PFSK-1 (cell line): ENCODE measurements at regions not wholly inside any gene's neighbourhood (a gene's known extent, or its start where the extent isn't known, plus 50 kb on each side); places are given as distances from the start of the nearest gene placed in this dataset.

ENCODE experiments used
- FOXP2 ChIP-seq: optimal IDR thresholded peaks from 2 replicates; pipeline ENCODE3; 2011; ENCODE audit warnings: borderline replicate concordance, control low read depth, inconsistent platforms; ENCODE audit not compliant: insufficient read depth; ENCODE audit errors: extremely low read length, extremely low read depth
- POLR2AphosphoS5 ChIP-seq: IDR thresholded peaks from 2 replicates; pipeline ENCODE4 v1.6.1; 2012; ENCODE audit warnings: low read depth, mild to moderate bottlenecking, control low read depth, low read length, moderate library complexity
- SIN3A ChIP-seq: IDR thresholded peaks from 2 replicates; pipeline ENCODE4 v1.6.1; 2012; ENCODE audit warnings: mild to moderate bottlenecking, low read length, moderate library complexity, borderline replicate concordance; ENCODE audit not compliant: insufficient read depth
- TAF1 ChIP-seq: IDR thresholded peaks from 2 replicates; pipeline ENCODE4 v1.6.1; 2012; ENCODE audit warnings: low read length, control low read depth, borderline replicate concordance; ENCODE audit not compliant: insufficient read depth
- TF ChIP-seq, protein P1 (sequence below), 2 experiments: IDR thresholded peaks; 2 replicates each; pipeline versions ENCODE4 v1.6.1 to v1.8.0; 2011 to 2012; ENCODE audit warnings: low read depth in 2 of 2, low read length in 2 of 2, control low read depth in 1 of 2, inconsistent platforms in 1 of 2, mild to moderate bottlenecking in 1 of 2, moderate library complexity in 1 of 2; ENCODE audit not compliant: insufficient read depth in 1 of 2

DNA sequence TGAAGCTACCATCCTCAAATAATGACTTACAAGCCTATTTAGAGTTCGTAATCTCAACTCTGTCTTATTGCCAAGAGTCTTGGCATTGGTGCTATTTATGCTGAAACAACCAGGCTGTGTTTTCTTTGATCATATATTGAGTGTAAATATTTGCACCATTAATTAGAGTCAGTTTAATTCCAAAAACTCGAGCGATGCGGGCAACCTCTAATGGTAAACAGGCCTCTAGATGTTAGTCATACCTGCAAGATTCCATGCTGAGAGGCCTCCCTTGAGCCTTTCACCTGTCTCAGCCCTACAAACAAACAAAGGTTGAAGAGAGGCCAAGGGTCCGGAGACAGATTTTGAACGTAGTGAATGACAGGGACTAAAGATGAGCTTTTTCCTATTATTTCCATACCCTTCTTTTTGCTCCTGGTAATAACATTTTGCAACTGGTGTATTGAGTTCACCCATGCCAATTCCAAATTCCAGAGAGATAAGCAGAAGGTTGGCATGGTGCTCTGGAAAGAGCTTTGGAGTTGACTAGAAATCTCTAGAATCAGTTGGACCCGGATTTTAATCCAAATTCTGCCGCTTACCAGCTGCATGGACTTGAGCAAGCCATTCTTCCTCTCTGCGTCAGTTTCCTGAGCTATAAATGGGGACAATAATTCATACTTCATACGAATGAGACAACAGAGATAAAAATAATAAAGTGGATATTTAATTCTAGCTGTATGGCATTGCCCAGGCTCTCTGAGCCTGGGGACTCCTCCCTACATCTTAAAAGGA, 99.1 kb upstream of the ANO1 start:
- TF ChIP-seq POLR2AphosphoS5 (no peak), TAF1 (no peak), SIN3A (no peak), FOXP2 (no peak)
- TF ChIP-seq, protein P1, sequence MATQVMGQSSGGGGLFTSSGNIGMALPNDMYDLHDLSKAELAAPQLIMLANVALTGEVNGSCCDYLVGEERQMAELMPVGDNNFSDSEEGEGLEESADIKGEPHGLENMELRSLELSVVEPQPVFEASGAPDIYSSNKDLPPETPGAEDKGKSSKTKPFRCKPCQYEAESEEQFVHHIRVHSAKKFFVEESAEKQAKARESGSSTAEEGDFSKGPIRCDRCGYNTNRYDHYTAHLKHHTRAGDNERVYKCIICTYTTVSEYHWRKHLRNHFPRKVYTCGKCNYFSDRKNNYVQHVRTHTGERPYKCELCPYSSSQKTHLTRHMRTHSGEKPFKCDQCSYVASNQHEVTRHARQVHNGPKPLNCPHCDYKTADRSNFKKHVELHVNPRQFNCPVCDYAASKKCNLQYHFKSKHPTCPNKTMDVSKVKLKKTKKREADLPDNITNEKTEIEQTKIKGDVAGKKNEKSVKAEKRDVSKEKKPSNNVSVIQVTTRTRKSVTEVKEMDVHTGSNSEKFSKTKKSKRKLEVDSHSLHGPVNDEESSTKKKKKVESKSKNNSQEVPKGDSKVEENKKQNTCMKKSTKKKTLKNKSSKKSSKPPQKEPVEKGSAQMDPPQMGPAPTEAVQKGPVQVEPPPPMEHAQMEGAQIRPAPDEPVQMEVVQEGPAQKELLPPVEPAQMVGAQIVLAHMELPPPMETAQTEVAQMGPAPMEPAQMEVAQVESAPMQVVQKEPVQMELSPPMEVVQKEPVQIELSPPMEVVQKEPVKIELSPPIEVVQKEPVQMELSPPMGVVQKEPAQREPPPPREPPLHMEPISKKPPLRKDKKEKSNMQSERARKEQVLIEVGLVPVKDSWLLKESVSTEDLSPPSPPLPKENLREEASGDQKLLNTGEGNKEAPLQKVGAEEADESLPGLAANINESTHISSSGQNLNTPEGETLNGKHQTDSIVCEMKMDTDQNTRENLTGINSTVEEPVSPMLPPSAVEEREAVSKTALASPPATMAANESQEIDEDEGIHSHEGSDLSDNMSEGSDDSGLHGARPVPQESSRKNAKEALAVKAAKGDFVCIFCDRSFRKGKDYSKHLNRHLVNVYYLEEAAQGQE (IDR thresholded peaks at IDR 0.05; ENCODE audit: insufficient read depth in 1 of 2, low read depth in 2 of 2, low read length in 2 of 2): no peak
